Activated naive CD4-positive, alpha-beta T cell treated with anti-CD3 and anti-CD28 coated beads, Interleukin-2, amount 50 U/mL, for 24 hours (primary cell): ENCODE measurements at regions not wholly inside any gene's neighbourhood (a gene's known extent, or its start where the extent isn't known, plus 50 kb on each side); places are given as distances from the start of the nearest gene placed in this dataset.
"Not testable (repeated sequence)": the region's sequence is repeated elsewhere in the genome, so short reads cannot be mapped to it uniquely, and the experiment has no call there.

Experiments
- H3K27ac Mint-ChIP-seq: one replicate; pipeline ENCODE4 v1.8.0; 2021; ENCODE audit warnings: mild to moderate bottlenecking, mixed read lengths
- H3K27me3 Mint-ChIP-seq: one replicate; pipeline ENCODE4 v1.8.0; 2021; ENCODE audit warnings: mixed read lengths
- H3K36me3 Mint-ChIP-seq: one replicate; pipeline ENCODE4 v1.8.0; 2021; ENCODE audit warnings: mixed read lengths
- H3K4me1 Mint-ChIP-seq: one replicate; pipeline ENCODE4 v1.8.0; 2021; ENCODE audit warnings: mixed read lengths
- H3K4me3 Mint-ChIP-seq: one replicate; pipeline ENCODE4 v1.8.0; 2021; ENCODE audit warnings: mild to moderate bottlenecking, mixed read lengths
- H3K9me3 Mint-ChIP-seq: one replicate; pipeline ENCODE4 v1.8.0; 2021; ENCODE audit warnings: mixed read lengths

GRCh38 chr12:83659321-83659720, 972.6 kb downstream of the TMTC2 start:
- Mint-ChIP-seq H3K4me1 (no peaks in the 10 kb centered on the region), H3K27me3 (no peaks in the 10 kb centered on the region), H3K4me3 (no peak overlapping the region), H3K9me3 (no peaks in the 10 kb centered on the region), H3K36me3 (no peaks in the 10 kb centered on the region), H3K27ac (no peak overlapping the region)

GRCh38 chr12:83656004-83656403, 969.3 kb downstream of the TMTC2 start:
- no peak overlapping the region for H3K4me3 Mint-ChIP-seq

GRCh38 chr12:83642205-83642604, 955.5 kb downstream of the TMTC2 start:
- H3K36me3 Mint-ChIP-seq = no peaks in the 10 kb centered on the region
- peaks cover 4% of the 10 kb centered on the region for H3K9me3 Mint-ChIP-seq
- no peaks in the 10 kb centered on the region for H3K27me3 Mint-ChIP-seq
- no peak overlapping the region for H3K4me3 Mint-ChIP-seq
- H3K27ac Mint-ChIP-seq = no peak overlapping the region
- H3K4me1 Mint-ChIP-seq = no peaks in the 10 kb centered on the region

More at GRCh38 chr12:83656004-83656403, 969.3 kb downstream of the TMTC2 start:
- no peaks in the 10 kb centered on the region for H3K27me3 Mint-ChIP-seq
- H3K27ac Mint-ChIP-seq = no peak overlapping the region
- H3K4me1 Mint-ChIP-seq = no peaks in the 10 kb centered on the region
- H3K9me3 Mint-ChIP-seq = peaks cover 11% of the 10 kb centered on the region
- H3K36me3 Mint-ChIP-seq = no peaks in the 10 kb centered on the region

- Mint-ChIP-seq H3K4me3 (no peak overlapping the region), H3K27ac (no peak overlapping the region), H3K36me3 (no peaks in the 10 kb centered on the region), H3K9me3 (peaks cover 4% of the 10 kb centered on the region), H3K4me1 (no peaks in the 10 kb centered on the region), H3K27me3 (no peaks in the 10 kb centered on the region)
These were observed 955.1 kb downstream of the TMTC2 start for GRCh38 chr12:83641789-83642188.

- Mint-ChIP-seq H3K9me3 (no peaks in the 10 kb centered on the region), H3K4me1 (no peaks in the 10 kb centered on the region), H3K4me3 (no peak overlapping the region), H3K36me3 (no peaks in the 10 kb centered on the region), H3K27ac (no peak overlapping the region), H3K27me3 (no peaks in the 10 kb centered on the region)
These were observed 948.1 kb downstream of the TMTC2 start for GRCh38 chr12:83634726-83635267.

- Mint-ChIP-seq H3K36me3 (no peaks in the 10 kb centered on the region), H3K4me1 (no peaks in the 10 kb centered on the region), H3K9me3 (no peaks in the 10 kb centered on the region), H3K27ac (no peak overlapping the region), H3K4me3 (no peak overlapping the region), H3K27me3 (no peaks in the 10 kb centered on the region)
These were observed 943.8 kb downstream of the TMTC2 start for GRCh38 chr12:83630526-83630925.

GRCh38 chr12:83629931-83630330, 943.2 kb downstream of the TMTC2 start:
- H3K4me1 Mint-ChIP-seq = no peaks in the 10 kb centered on the region
- no peak overlapping the region for H3K4me3 Mint-ChIP-seq
- H3K36me3 Mint-ChIP-seq = no peaks in the 10 kb centered on the region
- no peaks in the 10 kb centered on the region for H3K27me3 Mint-ChIP-seq
- no peak overlapping the region for H3K27ac Mint-ChIP-seq
- H3K9me3 Mint-ChIP-seq = no peaks in the 10 kb centered on the region

GRCh38 chr12:83622205-83622604, 935.5 kb downstream of the TMTC2 start:
- H3K27me3 Mint-ChIP-seq = no peaks in the 10 kb centered on the region
- H3K9me3 Mint-ChIP-seq = no peaks in the 10 kb centered on the region

GRCh38 chr12:83619973-83620372, 933.3 kb downstream of the TMTC2 start:
- H3K4me3 Mint-ChIP-seq = no peak overlapping the region
- H3K27me3 Mint-ChIP-seq = no peaks in the 10 kb centered on the region
- no peaks in the 10 kb centered on the region for H3K4me1 Mint-ChIP-seq
- H3K9me3 Mint-ChIP-seq = no peaks in the 10 kb centered on the region
- H3K27ac Mint-ChIP-seq = no peak overlapping the region
- H3K36me3 Mint-ChIP-seq = no peaks in the 10 kb centered on the region

More at GRCh38 chr12:83622205-83622604, 935.5 kb downstream of the TMTC2 start:
- Mint-ChIP-seq H3K4me3 (no peak overlapping the region), H3K36me3 (no peaks in the 10 kb centered on the region), H3K4me1 (no peaks in the 10 kb centered on the region), H3K27ac (no peak overlapping the region)

GRCh38 chr12:83615152-83615551, 928.4 kb downstream of the TMTC2 start:
- no peaks in the 10 kb centered on the region for H3K36me3 Mint-ChIP-seq
- no peaks in the 10 kb centered on the region for H3K4me1 Mint-ChIP-seq
- H3K27ac Mint-ChIP-seq = no peak overlapping the region
- no peaks in the 10 kb centered on the region for H3K27me3 Mint-ChIP-seq
- no peaks in the 10 kb centered on the region for H3K9me3 Mint-ChIP-seq
- no peak overlapping the region for H3K4me3 Mint-ChIP-seq

- Mint-ChIP-seq H3K4me1 (no peaks in the 10 kb centered on the region), H3K9me3 (no peaks in the 10 kb centered on the region), H3K4me3 (no peak overlapping the region), H3K27ac (no peak overlapping the region), H3K36me3 (no peaks in the 10 kb centered on the region), H3K27me3 (no peaks in the 10 kb centered on the region)
These were observed 926.9 kb downstream of the TMTC2 start for GRCh38 chr12:83613586-83614110.

GRCh38 chr12:83603106-83603505, 916.4 kb downstream of the TMTC2 start:
- Mint-ChIP-seq H3K27me3 (no peaks in the 10 kb centered on the region), H3K4me3 (no peak overlapping the region), H3K27ac (no peak overlapping the region), H3K9me3 (peaks cover 22% of the 10 kb centered on the region), H3K4me1 (no peaks in the 10 kb centered on the region), H3K36me3 (no peaks in the 10 kb centered on the region)

GRCh38 chr12:83575326-83575725, 888.6 kb downstream of the TMTC2 start:
- Mint-ChIP-seq H3K27ac (no peak overlapping the region), H3K9me3 (peaks cover 14% of the 10 kb centered on the region)

GRCh38 chr12:83574142-83574541, 887.4 kb downstream of the TMTC2 start:
- Mint-ChIP-seq H3K36me3 (no peaks in the 10 kb centered on the region), H3K4me1 (no peaks in the 10 kb centered on the region), H3K4me3 (no peak overlapping the region), H3K9me3 (peaks cover 14% of the 10 kb centered on the region), H3K27ac (no peak overlapping the region), H3K27me3 (no peaks in the 10 kb centered on the region)

More at GRCh38 chr12:83575326-83575725, 888.6 kb downstream of the TMTC2 start:
- Mint-ChIP-seq H3K4me3 (no peak overlapping the region), H3K4me1 (no peaks in the 10 kb centered on the region), H3K36me3 (no peaks in the 10 kb centered on the region), H3K27me3 (no peaks in the 10 kb centered on the region)

GRCh38 chr12:83573671-83574070, 887.0 kb downstream of the TMTC2 start:
- H3K4me3 Mint-ChIP-seq = no peak overlapping the region
- no peaks in the 10 kb centered on the region for H3K4me1 Mint-ChIP-seq
- H3K9me3 Mint-ChIP-seq = peaks cover 19% of the 10 kb centered on the region
- H3K27ac Mint-ChIP-seq = no peak overlapping the region
- H3K36me3 Mint-ChIP-seq = no peaks in the 10 kb centered on the region
- no peaks in the 10 kb centered on the region for H3K27me3 Mint-ChIP-seq

- no peaks in the 10 kb centered on the region for H3K9me3 Mint-ChIP-seq
- no peak overlapping the region for H3K27ac Mint-ChIP-seq
These were observed 872.9 kb downstream of the TMTC2 start for GRCh38 chr12:83559650-83560049.

GRCh38 chr12:83556040-83556439, 869.3 kb downstream of the TMTC2 start:
- H3K9me3 Mint-ChIP-seq, H3K4me1 Mint-ChIP-seq, H3K4me3 Mint-ChIP-seq, H3K36me3 Mint-ChIP-seq, H3K27me3 Mint-ChIP-seq, H3K27ac Mint-ChIP-seq: not testable (repeated sequence)

More at GRCh38 chr12:83559650-83560049, 872.9 kb downstream of the TMTC2 start:
- no peaks in the 10 kb centered on the region for H3K36me3 Mint-ChIP-seq
- H3K27me3 Mint-ChIP-seq = no peaks in the 10 kb centered on the region
- no peaks in the 10 kb centered on the region for H3K4me1 Mint-ChIP-seq
- H3K4me3 Mint-ChIP-seq = no peak overlapping the region
